ENCODE measurements at regions not wholly inside any gene's neighbourhood (a gene's known extent, or its start where the extent isn't known, plus 50 kb on each side); places are given as distances from the start of the nearest gene placed in this dataset.

DNA sequence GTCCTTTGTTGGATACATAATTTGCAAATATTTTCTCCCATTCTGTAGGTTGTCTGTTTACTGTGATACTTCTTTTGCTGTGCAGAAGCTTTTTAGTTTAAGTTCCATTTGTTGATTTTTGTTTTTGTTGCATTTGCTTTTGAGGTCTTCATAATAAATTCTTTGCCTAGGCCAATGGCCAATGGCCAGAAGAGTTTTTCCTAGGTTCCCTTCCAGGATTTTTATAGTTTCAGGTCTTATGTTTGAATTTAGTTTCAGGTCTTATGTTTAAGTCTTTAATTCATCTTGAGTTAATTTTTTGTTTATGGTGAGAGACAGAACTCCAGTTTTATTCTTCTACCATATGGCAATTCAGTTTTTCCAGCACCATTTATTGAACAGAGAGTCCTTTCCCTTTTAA, 90.1 kb upstream of the GOT2 start:
- TF ChIP-seq, protein P1, sequence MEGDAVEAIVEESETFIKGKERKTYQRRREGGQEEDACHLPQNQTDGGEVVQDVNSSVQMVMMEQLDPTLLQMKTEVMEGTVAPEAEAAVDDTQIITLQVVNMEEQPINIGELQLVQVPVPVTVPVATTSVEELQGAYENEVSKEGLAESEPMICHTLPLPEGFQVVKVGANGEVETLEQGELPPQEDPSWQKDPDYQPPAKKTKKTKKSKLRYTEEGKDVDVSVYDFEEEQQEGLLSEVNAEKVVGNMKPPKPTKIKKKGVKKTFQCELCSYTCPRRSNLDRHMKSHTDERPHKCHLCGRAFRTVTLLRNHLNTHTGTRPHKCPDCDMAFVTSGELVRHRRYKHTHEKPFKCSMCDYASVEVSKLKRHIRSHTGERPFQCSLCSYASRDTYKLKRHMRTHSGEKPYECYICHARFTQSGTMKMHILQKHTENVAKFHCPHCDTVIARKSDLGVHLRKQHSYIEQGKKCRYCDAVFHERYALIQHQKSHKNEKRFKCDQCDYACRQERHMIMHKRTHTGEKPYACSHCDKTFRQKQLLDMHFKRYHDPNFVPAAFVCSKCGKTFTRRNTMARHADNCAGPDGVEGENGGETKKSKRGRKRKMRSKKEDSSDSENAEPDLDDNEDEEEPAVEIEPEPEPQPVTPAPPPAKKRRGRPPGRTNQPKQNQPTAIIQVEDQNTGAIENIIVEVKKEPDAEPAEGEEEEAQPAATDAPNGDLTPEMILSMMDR (conservative IDR thresholded peaks at IDR 0.05; ENCODE audit: low read depth in 2 of 2) = no peak
- TF ChIP-seq EZH2 (IDR thresholded peaks at IDR 0.05; ENCODE audit: low read depth, unreplicated experiment) (no peak), EZH2phosphoT487 (IDR thresholded peaks at IDR 0.05; ENCODE audit: unreplicated experiment) (no peak), POLR2AphosphoS5 (IDR thresholded peaks at IDR 0.05; ENCODE audit: low read depth) (no peak), ZNF114 (CRISPR knock-in tag; IDR thresholded peaks at IDR 0.05) (no peak), JUNB (IDR thresholded peaks at IDR 0.05; ENCODE audit: unreplicated experiment) (no peak), STAT1 (IDR thresholded peaks at IDR 0.05; ENCODE audit: unreplicated experiment) (no peak), ZNF331 (CRISPR knock-in tag; IDR thresholded peaks at IDR 0.05; ENCODE audit: low read depth) (no peak), CREB1 (CRISPR knock-in tag; IDR thresholded peaks at IDR 0.05; ENCODE audit: low read depth) (no peak)
- TF ChIP-seq, protein P2, sequence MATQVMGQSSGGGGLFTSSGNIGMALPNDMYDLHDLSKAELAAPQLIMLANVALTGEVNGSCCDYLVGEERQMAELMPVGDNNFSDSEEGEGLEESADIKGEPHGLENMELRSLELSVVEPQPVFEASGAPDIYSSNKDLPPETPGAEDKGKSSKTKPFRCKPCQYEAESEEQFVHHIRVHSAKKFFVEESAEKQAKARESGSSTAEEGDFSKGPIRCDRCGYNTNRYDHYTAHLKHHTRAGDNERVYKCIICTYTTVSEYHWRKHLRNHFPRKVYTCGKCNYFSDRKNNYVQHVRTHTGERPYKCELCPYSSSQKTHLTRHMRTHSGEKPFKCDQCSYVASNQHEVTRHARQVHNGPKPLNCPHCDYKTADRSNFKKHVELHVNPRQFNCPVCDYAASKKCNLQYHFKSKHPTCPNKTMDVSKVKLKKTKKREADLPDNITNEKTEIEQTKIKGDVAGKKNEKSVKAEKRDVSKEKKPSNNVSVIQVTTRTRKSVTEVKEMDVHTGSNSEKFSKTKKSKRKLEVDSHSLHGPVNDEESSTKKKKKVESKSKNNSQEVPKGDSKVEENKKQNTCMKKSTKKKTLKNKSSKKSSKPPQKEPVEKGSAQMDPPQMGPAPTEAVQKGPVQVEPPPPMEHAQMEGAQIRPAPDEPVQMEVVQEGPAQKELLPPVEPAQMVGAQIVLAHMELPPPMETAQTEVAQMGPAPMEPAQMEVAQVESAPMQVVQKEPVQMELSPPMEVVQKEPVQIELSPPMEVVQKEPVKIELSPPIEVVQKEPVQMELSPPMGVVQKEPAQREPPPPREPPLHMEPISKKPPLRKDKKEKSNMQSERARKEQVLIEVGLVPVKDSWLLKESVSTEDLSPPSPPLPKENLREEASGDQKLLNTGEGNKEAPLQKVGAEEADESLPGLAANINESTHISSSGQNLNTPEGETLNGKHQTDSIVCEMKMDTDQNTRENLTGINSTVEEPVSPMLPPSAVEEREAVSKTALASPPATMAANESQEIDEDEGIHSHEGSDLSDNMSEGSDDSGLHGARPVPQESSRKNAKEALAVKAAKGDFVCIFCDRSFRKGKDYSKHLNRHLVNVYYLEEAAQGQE (IDR thresholded peaks at IDR 0.05; ENCODE audit: unreplicated experiment) = no peak
- TF ChIP-seq, protein P3, sequence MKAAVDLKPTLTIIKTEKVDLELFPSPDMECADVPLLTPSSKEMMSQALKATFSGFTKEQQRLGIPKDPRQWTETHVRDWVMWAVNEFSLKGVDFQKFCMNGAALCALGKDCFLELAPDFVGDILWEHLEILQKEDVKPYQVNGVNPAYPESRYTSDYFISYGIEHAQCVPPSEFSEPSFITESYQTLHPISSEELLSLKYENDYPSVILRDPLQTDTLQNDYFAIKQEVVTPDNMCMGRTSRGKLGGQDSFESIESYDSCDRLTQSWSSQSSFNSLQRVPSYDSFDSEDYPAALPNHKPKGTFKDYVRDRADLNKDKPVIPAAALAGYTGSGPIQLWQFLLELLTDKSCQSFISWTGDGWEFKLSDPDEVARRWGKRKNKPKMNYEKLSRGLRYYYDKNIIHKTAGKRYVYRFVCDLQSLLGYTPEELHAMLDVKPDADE (IDR thresholded peaks at IDR 0.05) = no peak
